ENCODE measurements at regions not wholly inside any gene's neighbourhood (a gene's known extent, or its start where the extent isn't known, plus 50 kb on each side); places are given as distances from the start of the nearest gene placed in this dataset.

DNA sequence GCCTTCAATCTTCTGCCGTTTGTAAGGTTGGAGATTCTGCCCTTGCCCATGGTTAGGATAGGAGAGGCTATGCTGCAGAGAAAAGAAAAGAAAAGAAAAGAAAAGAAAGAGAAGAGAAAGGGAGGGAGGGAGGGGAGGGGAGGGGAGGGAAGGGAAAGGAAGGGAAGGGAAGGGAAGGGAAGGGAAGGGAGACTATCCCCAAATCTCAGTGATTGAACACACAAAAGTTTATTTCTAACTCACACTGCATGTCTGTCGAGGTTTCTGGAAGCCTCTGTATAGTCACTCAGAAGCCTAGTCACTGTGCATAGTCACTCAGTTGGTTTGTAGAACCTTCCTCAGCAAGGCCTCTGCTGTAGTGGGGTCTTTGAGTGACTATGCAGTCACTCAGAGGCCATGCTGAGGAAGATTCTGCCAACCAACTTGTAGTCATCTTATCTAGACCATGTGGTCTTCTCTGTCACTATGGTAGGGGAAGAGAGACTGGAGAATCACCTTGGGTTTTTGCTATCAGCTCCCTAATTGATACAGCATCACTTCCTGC lies 52.3 kb upstream of the ABCC9 start:
- no peak for DNase-seq

DNA sequence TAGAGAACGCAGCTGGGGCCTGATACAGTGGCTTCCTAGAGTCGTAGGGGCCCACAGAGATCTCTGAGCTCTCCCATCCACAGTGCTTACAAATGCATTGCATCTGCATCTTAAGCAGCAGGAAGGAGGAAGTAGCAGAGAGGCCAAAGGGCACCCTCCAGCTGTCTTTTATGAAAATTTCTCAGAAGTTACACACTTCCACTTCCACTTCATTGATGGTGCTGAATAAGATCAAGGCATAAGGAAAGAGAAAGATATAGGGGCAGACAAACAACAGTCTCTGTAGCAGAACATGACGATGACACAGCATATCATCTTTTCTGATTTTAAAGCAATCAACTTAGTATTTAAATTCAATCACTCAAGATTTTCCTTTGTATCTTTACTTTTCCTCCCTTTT lies 51.6 kb upstream of the ABCC9 start:
- DNase-seq, result peak; percentile 69

DNA sequence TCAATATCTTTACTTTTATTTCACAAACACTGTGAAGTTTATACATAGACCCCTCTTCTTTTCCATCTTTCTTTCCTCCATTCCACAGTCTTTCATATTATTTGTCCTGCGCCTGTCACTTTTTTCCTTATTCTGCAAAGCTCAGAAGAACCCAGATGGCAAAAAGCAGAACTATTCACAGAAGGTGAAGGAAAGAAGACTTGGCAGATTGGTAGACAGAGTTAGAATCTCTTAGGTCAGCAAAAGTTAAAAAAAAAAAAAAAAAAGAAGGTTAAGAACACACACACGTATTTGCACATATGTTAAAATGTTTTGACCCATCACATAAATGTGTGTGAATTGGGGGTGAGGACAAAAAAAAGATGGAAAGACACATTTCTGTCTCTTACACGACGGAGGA lies 50.3 kb upstream of the ABCC9 start:
- DNase-seq, result no peak

Data from GF-D8 (cell line).